Neural progenitor cell (in vitro differentiated cells): ENCODE measurements at regions not wholly inside any gene's neighbourhood (a gene's known extent, or its start where the extent isn't known, plus 50 kb on each side); places are given as distances from the start of the nearest gene placed in this dataset.

Experiments used
- EZH2 ChIP-seq: fragments of 200-600 bp; sonication (generic); IDR thresholded peaks from 2 replicates; pipeline ENCODE4 v1.6.1; 2017; ENCODE audit warnings: antibody characterized with exemption, mild to moderate bottlenecking, moderate library complexity
- TF ChIP-seq, protein P1 (sequence below): fragments of 200-600 bp; sonication (generic); IDR thresholded peaks from 2 replicates; pipeline ENCODE4 v1.5.1; 2017; ENCODE audit warnings: antibody characterized with exemption, mild to moderate bottlenecking

DNA sequence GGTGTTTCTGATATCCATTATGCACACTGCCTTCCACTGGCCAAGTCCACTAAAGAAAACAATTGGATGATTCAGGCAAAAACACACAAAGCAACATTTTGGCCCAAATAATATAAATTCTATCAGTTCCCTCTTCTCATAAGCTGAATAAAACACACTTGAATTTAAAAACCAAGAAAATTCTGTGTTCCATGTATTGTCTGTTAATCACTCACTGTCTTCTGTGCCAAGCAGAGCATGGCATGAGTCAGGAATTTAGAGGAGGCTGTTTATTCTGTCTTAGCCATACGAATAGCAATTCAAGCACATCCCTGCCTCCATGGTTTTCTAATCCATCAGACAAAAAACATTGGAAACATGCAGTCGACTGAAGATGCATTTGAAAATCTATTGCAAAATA lies 215.6 kb upstream of the UMPS start:
- TF ChIP-seq, protein P1, sequence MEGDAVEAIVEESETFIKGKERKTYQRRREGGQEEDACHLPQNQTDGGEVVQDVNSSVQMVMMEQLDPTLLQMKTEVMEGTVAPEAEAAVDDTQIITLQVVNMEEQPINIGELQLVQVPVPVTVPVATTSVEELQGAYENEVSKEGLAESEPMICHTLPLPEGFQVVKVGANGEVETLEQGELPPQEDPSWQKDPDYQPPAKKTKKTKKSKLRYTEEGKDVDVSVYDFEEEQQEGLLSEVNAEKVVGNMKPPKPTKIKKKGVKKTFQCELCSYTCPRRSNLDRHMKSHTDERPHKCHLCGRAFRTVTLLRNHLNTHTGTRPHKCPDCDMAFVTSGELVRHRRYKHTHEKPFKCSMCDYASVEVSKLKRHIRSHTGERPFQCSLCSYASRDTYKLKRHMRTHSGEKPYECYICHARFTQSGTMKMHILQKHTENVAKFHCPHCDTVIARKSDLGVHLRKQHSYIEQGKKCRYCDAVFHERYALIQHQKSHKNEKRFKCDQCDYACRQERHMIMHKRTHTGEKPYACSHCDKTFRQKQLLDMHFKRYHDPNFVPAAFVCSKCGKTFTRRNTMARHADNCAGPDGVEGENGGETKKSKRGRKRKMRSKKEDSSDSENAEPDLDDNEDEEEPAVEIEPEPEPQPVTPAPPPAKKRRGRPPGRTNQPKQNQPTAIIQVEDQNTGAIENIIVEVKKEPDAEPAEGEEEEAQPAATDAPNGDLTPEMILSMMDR: no peak
- no peak for TF ChIP-seq EZH2
